ENCODE measurements at regions not wholly inside any gene's neighbourhood (a gene's known extent, or its start where the extent isn't known, plus 50 kb on each side); places are given as distances from the start of the nearest gene placed in this dataset.

DNA sequence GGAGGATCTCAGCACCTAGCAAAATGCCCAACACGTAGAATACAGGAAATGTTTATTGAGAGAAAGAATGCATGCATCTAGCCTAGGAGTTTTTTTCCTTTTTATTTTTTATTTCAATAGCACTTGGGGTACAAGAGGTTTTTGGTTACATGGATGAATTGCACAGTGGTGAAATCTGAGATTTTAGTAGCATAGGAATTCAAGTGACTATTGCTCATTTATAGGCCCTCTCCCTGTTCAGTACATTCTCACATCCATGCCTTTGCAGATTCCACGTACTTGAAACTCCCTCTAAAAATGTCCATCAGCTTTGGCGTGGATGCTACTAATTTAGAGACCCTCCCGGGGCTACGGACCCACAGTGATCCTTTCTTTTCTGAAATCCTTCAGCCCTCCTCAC lies 61.7 kb upstream of the PIAS1 start:
- peak; percentile 22 for DNase-seq

DNA sequence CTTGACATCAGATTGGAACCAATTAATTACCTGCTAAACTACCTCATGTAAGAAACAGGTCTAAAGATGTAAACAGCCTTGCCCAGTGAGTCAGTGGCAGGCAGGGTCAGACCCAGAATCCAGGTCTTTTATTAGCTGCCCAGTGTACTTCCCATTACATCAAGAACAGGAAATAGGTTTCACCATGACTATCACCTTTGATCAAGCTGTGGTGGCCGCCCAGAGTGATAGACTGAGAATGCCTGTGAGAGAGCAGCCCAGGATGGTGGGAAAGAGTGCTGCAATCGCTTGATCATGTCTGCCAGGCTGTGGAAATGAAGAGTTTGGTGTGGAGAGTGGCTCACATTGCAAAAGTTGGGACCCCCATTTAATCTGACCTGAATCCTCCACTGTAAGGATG lies 61.3 kb upstream of the PIAS1 start:
- no peak for DNase-seq

DNA sequence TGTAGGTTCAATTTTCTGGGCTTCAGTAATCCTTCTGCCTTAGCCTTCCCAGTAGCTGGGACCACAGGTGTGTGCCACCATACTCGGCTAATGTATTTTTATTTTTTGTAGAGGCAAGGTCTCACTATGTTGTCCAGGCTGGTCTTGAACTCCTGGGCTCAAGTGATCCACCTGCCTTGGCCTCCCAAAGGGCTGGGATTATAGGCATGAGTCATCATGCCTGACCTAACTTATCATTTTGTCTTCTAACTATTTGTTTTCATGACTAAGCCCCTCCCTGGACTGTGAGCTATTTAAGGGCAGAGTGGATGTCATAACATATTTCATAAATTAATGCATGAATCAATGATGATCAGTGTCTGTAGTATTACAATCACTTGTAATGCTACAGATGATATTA lies 56.1 kb upstream of the PIAS1 start:
- DNase-seq: no peak

- DNase-seq: peak; percentile 27
These were observed 55.4 kb upstream of the PIAS1 start for GRCh38 chr15:67998599-67999133.

- no peak for DNase-seq
These were observed 54.6 kb upstream of the PIAS1 start for GRCh38 chr15:67999320-68000100.

DNA sequence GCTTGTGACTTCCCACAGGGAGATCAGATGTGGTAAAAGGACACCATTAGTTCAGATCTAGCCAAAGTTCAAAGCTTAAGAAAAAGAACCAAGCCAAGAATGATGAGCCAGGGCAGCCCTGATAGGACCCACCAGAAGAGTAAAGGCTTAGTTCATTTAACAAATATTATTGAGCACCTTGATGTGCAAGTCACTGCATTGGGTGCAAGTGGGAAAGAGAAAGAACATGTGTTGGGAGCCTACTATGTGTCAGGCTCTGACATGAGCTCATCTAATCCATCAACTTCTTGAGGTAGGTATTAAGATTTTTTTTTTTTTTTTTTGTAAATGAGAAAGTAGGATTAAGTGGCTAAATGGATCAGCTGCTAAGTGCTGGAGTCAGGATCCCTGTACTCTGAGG lies 53.4 kb upstream of the PIAS1 start:
- DNase-seq: no peak

DNA sequence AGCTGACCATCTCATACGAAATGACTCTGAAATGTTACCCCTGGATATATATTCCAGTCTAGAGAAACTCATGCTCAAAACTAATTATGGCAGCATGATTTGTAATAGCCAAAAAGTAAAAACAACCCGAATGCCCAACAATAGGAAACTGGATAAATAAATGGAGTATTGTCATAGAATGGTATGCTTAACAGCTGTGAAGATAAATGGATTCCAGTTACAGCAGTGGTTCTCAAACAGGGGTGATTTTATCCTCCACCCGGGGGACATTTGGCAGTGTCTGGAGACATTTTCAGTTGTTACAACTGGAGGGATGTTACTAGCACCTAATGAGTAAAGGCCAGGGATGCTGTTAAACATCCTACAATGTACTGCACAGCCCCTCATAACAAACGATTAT lies 52.3 kb upstream of the PIAS1 start:
- DNase-seq: no peak

DNA sequence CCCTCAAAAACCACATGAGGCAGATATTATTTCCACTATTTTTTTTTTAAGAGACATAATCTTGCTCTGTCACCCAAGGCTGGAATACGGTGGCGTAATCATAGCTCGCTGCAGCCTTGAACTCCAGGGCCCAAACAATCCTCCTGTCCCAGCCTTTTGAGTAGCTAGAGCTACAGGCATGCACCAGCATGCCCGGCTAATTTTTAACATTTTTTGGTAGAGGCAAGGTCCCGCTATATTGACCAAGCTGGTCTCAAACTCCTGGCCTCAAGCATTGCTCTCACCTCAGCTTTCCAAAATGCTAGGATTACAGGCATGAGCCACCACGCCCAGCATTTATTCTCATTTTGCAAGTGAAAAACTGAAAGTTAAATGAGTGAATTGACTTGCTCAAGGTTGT lies 50.8 kb upstream of the PIAS1 start:
- DNase-seq: no peak
